ENCODE measurements at regions not wholly inside any gene's neighbourhood (a gene's known extent, or its start where the extent isn't known, plus 50 kb on each side); places are given as distances from the start of the nearest gene placed in this dataset.

DNA sequence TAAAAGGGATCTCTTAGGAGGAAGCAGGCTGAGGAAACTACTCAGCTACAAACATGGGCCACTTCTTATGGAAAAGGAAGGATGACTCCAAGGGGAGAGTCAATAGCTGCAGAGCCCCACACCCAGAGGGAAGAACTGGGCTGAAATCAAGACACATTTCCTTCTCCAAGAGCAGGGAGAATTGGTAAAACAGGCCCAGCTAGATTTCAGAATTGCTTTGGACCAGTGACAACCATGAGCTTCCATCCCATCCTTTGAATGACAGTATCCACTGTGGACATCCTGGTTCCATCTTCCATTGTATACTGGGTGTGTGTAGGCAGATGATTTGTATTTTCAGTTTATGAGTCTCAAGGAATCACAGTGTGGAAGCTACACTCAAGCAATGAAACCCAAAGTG is 267.5 kb downstream of the IRF8 start:
- TF ChIP-seq, protein P1, sequence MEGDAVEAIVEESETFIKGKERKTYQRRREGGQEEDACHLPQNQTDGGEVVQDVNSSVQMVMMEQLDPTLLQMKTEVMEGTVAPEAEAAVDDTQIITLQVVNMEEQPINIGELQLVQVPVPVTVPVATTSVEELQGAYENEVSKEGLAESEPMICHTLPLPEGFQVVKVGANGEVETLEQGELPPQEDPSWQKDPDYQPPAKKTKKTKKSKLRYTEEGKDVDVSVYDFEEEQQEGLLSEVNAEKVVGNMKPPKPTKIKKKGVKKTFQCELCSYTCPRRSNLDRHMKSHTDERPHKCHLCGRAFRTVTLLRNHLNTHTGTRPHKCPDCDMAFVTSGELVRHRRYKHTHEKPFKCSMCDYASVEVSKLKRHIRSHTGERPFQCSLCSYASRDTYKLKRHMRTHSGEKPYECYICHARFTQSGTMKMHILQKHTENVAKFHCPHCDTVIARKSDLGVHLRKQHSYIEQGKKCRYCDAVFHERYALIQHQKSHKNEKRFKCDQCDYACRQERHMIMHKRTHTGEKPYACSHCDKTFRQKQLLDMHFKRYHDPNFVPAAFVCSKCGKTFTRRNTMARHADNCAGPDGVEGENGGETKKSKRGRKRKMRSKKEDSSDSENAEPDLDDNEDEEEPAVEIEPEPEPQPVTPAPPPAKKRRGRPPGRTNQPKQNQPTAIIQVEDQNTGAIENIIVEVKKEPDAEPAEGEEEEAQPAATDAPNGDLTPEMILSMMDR (conservative IDR thresholded peaks at IDR 0.05) = no peak
- TF ChIP-seq EZH2 (IDR thresholded peaks at IDR 0.05; ENCODE audit: low read depth) = no peak

Data from PC-9 (cell line).